Left forelimb (tissue), 1 donor: ENCODE measurements at regions not wholly inside any gene's neighbourhood (a gene's known extent, or its start where the extent isn't known, plus 50 kb on each side); places are given as distances from the start of the nearest gene placed in this dataset.
"Not testable (repeated sequence)": the region's sequence is repeated elsewhere in the genome, so short reads cannot be mapped to it uniquely, and the experiment has no call there.

Source experiments
- DNase-seq: peaks from one replicate; pipeline ENCODE4 v3.0.0-alpha.2; 2018; ENCODE audit warnings: low spot score

DNA sequence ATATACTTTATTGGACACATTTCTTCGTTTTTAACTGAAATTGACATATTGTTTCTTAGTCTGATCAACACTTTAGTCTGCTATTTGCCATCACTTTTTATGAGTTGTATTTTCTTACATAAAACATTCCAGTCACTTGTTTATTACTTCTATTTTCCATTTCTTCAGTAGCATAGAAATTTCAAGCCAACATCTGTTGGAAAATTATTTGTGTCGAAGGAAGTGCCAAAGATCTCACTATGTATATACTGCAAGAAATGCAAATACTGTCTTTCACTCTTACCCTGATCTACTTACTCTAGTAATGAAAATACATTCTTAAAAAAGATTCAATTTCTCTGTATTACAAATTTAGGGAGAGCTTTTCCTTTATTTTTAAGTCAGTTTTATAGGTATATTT lies 105.9 kb downstream of the SLC17A6 start:
- no peak for DNase-seq

DNA sequence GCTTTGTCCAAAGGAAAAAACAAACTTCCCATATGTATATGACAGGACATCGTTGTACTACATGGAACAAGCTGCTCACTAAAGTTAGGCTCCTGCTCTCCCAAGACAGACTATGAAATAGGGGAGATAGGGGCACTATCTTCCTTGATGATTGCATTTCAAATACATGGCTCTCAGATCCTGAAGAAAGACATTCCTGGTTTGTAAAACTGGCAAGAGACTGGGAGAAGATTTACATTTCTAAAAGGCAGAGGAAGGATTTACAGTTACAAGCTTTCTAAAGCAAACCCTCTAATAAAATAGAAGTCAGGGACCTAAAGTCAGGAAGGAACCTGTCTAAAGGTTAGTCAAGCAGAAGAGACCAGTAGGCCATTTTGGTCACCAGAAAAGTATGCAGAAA lies 103.7 kb downstream of the SLC17A6 start:
- DNase-seq: no peak

DNA sequence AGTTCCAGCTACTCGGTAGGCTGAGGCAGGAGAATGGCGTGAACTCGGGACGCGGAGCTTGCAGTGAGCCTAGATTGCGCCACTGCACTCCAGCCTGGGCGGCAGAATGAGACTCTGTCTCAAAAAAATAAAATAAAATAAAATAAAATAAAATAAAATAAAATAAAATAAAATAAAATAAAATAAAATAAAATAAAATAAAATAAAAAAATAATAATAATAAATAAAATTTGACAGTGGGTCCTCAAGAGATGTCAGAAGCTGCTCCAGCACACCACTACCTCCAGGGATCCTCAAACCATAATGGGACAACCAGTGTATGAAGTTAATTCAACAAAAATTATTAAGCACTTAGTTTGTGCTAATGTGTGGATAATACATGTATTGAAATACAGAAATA lies 97.4 kb downstream of the SLC17A6 start:
- DNase-seq: not testable (repeated sequence)

DNA sequence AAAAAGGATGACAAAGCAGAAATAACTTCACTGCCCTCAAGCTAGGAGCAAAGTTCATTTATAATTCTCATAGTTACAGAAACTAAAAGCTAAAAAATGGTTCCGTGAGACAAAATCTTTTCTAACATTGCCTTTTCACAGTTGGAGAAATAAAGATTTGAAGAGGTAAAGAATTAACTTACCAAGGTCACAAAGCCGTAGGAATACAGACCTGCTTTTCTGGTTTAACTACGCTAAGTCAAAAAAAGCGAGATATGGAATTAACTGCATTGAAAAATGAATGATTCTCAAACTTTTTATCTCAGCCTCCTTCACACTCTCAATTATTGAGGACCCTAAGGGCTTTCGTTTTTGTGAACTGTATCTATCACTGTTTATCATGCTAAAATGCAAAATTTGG lies 95.3 kb downstream of the SLC17A6 start:
- no peak for DNase-seq

DNA sequence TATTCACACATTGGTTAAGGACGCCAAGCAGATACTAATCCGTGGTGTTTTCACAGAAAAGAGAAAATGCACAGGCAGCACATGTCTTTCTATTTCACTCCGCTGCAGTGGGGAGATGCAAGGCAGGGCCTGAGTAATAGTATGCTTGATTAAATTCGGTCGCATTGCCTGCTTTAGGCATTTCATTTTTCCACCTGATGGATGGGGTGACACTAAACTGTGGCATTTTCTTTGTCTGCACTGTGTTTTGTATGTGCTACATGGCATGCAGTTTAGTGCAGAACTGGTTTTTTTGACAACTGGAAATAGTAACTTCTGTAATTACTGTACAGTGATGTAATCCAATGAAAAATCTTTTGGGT lies 94.9 kb downstream of the SLC17A6 start:
- peak; percentile 66 for DNase-seq

DNA sequence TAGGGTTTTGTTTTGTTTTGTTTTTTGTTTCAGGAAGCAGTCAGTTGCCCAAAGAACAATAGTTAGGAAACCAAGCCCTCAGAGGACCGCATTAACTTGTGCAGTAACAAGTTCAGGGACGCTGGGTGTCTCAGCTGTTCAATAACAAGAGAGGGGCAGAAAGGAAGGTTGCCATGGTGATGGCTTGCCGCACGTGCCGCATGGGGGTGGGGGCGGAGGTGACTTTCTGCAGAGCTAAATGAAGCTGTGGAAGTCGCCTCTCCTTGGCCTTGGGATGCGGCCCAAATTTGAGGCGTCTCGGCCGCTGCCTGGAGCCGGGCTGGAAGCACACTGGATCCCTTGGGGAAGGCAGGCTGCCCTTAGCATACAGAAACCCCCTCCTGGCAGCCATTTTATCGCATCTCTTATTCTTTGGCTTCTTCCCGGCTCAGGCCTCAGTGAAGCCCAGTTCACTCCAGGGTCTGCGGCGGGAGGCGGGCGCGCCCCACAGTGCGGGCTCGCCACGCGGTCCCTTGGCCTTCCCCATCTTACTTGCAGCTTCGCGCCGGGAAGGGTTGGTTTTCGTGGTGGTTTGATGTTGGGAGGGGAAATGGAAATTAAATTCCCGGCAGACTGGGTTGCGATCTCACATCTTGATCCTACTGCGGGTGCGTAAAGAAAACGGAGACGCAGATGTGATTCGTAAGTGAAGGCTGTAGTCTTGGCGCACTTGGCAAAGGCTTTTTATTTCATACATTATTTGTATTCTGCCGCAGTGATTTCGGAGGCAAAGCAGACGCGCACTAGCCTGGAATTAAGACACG lies 94.3 kb downstream of the SLC17A6 start:
- peak; percentile 89 for DNase-seq

DNA sequence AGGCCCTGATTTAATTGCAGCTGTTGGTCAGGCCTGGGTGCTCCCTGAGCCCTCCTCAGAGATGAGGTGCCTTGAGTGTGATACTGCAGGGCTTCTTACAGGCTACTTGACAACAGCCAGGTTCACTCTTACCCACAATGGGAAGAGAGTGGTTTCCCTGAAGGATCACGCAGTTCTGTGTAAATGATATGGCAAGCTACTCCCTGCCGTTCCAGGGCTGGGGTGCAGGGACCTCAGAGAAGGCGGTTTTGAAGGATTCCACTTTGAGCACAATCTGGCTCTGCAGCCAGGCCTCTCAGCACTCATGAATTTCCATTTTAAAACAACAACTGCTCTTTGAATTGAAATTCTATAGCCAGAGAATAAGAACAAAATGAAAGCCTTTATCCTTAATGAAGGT lies 92.9 kb downstream of the SLC17A6 start:
- DNase-seq: no peak

DNA sequence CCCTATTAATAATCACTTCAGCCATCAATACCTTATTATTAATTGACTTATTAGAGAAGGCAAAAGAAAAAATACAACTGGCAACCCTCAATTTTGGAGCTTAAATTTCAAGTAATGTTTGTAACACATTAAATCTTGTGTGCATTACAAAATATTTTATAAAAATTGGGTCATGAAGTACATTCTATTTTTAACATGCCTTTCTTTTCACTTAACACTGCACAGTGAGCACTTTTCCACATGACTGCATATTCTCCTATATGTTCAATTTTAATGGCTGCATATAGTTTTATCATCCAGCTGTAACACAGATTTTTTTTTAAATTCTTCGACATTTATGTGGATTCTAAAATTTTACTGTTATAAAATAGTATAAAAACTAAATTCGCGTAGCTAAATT lies 92.5 kb downstream of the SLC17A6 start:
- no peak for DNase-seq

DNA sequence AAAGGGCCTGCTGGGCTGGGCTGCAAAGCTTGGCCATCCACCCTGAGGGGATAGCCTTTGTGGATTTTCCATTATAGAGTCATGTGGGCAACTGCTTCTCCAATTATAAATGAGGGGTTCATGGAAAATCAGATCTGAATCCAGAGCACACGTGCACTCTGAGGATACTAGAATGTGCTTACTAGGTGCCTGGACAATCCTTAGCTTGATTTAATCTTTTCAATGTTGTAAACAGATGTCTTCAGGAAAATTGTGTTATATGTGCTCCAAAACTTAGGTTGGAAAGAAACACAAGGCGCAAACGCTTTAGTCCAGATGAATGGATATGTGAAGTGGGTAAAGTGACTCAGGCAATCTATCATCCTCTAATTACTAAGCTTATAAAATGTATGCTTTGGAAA lies 92.0 kb downstream of the SLC17A6 start:
- no peak for DNase-seq
